NCI-H2107 (cell line): ENCODE measurements at regions not wholly inside any gene's neighbourhood (a gene's known extent, or its start where the extent isn't known, plus 50 kb on each side); places are given as distances from the start of the nearest gene placed in this dataset.

Experiments used
- DNase-seq: peaks from one replicate; lab custom pipeline; 2025; lab: John Stamatoyannopoulos, UW

DNA sequence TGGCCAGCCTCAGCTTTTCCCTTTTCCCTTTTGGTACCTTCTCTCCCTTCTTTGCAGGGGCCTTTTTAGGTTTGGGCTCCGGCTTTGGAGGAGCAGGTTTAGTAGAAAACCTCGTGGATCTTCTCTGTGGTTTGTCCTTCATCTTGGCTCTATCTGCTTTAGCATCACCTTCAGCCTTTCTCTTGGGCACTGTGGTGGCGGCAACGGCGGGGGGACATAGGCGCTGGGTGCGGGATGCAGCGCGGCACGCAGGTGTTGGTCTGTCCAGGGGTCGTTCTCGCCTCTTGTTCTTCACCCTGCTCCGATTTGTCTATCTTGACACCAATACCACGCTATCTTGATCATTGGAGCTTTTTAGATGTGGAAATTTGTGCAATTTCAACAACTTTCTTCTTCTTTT lies 64.5 kb upstream of the SMAD3 start:
- DNase-seq, result no peak

DNA sequence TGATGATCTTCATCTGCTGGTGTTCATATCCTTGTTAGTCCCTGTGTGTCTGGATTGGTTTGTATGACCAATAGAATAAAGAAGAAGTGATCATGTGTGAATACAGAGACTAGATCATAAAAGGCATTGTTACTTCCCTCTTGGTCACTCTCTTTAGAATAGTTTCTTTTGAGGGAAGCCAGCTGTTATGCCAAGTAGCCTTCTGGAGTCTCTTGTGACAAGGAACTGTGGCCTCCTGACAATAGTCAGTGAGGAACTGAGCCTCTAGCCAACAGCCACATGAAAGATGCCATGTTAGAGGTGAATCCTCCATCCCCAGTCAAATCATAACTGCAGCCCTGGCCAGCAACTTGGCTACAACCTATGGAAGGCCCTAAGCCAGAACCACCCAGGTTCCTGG lies 63.0 kb upstream of the SMAD3 start:
- no peak for DNase-seq

DNA sequence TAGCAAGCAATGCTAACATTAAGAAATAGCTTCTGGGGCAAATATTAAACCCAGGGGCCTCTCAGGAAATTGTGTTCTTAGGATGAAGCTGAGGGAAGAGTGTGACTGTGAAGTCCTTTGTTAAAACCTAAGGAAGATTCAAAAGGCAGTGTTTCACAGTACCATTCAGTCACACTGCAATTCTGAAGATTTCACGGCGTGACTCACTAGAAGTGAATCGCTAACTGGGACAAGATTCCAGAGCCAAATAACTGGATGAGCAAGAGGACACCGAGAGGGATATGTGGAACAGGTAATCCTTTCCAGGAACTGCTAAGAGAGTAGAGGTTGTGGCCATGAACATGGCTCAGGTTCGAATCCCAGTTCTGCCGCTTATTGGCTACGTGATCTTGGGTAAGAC lies 61.8 kb upstream of the SMAD3 start:
- DNase-seq, result no peak

DNA sequence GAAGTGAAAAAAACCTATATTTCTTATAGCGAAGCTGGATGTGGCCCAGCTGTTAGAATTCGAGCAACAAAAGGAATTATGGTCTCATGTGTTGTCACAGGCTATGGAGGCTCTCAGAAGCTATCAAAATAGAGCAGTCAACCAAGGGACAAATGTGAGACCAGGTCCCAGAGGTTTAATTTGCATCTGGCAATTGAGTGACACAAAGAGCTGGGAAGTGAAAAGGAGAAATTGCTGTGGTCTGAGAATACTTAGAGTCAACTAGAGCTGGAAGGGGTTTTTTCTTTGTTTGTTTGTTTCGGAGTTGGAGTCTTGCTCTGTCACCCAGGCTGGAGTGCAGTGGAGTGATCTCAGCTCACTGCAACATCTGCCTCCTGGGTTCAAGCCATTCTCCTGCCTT lies 61.3 kb upstream of the SMAD3 start:
- DNase-seq, result no peak

DNA sequence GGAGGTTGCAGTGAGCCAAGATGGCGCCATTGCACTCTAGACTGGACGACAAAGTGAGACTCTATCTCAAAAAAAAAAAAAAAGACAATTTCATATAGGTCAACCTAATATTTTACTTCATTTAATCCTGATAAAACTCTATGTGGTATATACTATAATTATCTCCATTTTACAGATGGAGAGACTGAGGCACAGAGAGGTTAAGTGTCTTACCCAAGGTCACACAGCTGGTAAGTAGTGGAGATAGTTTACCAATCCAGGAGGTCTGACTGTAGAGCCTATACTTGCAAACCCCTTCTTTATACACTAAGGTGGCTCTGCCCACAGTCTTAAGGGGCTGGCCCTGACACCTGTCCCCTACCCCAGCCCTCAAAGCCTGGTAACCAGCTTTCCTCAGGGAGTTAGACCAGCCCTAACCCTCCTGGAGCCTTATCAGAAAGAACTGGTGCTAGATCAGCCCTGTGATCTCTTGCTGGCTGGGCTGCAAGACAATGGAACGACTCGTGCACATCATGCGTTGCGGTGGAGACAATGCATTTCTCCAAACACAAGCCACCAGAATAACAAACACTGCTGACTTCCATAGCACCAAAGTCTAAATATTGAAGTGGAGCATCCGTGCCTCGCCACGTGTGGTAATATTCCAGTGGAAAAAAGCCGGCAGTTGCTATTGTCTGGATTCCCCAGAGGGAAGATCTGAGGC lies 60.0 kb upstream of the SMAD3 start:
- DNase-seq, result no peak

DNA sequence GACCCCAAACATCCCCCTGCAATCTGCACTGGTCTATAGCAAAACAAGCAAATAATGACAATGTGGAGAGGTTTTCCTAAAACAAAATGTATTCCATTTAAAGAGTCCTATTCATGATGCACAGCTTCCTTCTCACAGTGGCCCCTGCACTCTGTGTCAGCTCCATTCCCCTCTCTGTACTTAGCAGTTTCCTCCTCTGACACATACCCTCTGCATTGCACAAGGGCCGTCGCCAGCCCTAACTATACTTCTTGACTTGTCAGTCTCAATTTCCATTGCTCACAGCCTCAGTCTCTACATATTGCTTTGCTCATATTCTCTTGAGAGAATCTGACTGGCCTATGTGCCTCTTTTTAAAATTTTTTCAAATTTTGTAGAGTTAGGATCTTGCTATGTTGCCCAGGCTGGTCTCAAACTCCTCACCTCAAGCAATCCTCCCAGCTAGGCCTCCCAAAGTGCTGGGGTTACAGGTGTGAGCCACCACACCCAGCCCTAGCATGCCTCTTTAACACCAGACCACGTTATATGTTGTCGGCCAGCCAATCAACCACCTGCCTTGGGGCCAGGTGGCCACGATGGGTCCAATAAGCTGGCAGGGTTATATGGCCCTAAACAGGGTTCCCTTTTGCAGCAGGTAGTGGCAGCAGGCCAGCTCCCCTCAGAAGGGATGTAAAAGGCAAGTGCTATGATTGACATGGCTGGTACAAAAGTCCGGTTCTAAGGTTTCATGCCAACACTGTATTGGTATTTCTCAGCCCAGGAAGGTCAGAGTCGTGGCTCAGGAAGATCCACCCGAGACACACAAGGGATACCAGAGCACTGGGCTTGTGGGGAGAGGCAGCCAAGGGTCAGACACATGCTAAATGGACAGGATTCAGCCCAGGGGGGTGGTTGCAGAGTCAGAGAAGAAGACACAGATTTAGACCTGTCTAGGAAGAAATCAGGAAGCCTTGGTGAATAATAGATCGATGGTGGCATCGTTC lies 59.0 kb upstream of the SMAD3 start:
- DNase-seq, result no peak

DNA sequence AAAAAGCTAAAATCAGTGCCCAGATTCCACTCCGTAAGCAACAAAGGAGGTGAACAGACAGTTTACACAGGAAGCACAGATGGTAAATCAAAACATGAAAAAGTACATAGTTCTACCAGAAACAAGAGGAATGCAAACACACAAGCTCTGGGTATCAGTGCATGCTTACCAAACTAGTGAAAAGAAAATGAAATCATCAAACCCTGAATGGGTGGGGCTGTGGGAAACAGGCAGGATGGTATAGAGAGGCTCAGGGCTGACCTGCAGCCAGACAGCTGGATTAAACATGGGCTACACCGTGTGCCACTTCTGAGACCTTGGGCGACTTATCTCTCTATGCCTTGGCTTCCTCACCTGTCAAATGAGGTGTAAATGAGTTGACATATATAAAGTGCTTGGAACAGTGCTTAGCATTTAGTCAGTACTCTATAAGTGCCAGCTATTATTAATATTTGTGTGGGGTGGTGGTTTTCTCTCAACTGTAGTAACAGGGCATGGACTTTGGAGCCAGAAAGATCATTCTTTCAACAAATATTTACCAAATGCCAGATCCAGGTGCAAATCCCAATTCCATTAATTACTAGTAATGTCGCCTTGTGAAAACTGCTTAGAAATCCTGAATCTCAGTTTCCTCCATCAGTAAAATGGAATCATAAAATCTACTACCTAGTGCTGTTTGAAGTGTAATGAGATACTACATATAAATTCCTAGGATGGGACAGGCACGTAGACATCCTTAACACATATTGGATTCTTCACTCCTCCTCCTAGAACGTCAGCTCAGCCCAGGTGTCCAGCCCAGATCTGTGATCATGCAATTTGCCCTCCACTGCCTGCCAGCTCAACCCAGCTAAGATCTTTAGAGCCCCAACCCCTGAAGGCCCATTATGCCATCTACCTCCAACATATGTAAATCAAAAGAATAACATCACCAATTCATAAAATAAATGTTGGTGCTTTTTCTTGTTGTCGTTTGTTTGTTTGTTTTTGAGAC lies 55.5 kb upstream of the SMAD3 start:
- DNase-seq, result no peak

DNA sequence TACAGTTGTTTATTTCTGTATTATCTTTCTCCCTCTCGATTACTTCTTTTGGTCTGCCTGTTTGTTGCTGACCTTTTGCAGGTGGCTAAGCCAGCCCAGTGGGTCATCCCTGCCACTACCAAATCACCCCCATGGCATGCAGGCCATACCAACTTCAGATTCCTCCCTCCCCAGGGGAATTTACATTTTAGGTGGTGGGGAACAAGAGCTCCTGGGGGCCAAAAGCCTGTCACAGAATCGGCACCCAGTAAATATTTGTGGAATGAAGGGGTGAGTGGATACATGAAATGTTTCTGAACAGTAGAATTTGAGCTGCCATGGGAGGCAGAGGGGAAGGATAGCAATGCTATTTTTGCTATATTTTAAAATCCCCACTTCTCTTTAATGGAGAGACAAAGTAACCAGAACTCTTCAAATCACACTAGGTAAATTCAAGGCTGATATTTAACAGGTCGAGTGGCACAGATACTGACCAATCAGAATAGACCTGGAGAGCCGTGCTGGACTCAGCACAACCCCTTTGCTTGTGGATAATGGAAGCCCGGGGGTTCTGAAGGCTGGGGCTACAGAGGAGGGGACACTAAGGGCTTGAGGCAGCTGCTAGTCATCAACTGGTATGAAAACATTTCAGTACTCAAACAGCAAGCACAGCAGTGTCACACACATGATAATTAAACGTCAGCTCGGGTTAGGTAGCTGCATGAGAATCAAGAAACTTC lies 54.3 kb upstream of the SMAD3 start:
- DNase-seq, result no peak

DNA sequence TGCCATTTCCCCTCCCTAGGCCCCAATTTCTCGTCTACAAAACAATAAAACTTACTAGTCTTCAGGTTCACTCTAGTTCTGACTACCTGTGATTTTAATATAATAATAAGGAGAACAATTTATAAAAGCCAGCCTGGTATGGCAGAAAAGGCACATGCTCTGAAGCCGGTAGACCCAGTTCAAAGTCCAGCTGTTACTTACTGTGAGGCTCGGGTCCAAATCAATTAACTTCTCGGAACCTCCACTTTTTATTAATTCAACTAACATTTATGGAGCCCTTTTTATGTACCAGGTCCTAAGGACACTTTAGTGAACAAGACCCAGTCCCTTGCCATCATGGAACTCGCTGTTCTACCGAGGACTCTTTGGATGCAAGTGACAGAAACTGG lies 53.8 kb upstream of the SMAD3 start:
- DNase-seq, result no peak

DNA sequence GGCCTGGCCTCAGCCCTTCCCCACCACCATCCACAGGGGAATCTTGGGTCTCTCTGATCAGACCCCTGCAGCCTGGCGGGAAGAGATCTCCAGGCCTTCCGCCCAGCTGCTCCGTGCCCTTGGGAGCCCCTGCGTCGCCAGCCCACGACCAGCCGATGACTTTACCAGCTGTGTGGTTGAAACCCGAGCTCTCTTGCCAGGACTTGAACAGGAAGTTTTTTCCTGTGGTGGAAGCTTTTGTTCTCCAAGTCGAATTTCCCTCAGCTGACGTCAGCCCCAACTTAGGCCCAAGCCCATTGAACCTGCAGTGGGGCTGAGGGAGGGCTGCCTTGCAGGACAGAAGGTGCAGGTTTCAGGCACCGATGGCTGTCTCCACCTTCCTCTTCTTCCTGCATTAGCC lies 51.7 kb upstream of the SMAD3 start:
- peak; percentile 63 for DNase-seq
